T-helper 9 cell (primary cell): ENCODE measurements at regions not wholly inside any gene's neighbourhood (a gene's known extent, or its start where the extent isn't known, plus 50 kb on each side); places are given as distances from the start of the nearest gene placed in this dataset.

Experiments
- DNase-seq: peaks from one replicate; pipeline ENCODE4 v3.0.0-alpha.2; 2020

DNA sequence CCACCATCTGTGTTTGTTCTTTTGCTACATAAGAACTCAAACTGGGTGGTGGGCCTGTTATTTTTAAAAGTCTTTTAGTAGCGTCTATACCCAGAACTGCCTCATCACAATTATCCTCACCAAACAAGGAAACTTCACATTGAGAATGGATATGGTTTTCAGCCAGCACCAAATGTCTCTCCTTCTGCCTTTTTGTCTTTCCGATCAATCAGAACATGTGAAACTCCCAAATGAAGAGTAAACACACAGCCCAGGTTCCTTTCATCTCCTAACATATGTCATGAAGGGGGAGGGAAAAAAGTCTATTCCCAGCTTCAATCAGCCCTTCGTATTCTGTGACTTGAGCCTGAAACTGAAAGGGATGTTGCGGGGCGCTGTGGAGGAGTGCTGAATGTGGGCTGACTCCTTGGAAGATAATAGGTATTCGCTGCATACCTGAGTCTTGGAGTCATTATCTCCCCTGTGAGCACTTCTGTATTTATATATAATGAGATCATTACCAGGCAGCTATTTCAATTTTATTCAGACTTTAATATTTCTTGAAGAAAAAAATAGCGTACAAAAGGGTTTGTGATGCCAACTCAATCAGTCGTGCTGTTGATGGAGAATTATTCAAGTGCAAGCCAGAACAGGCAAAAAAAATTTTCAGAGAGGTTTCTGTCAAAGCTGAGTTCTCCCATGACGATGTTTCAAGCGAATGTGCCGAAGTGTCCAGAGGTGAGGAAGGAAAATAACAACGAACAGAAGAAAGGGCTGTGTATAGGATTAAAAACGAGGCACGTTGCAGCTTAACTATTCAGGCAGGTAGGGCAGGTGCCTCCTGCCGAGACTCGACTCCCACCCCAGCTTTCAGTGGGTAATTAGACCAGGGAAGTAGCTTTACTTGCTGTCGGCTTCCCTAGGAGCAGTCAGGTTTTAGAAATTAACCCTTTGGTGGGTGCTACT, 163.9 kb upstream of the NOCT start:
- no peak for DNase-seq

DNA sequence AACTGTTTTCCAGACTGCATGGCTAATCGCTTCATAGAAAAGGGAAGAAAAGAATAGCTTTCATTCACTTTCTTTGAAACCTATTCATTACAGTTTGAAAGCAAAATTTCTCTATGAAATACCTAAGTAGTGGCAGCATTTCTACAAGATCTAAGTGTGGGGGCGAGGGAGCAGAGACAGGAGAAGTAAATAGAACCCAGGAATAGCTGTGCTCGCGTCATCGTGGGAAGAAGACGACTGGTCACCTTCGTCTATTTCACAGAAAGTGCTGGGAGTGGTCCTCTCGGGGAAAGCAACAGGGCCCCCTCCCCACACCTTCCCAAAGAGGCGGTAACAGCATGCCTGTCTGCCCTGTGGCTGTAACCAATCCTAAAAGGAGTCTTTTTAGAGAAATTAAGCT, 169.9 kb upstream of the NOCT start:
- no peak for DNase-seq

DNA sequence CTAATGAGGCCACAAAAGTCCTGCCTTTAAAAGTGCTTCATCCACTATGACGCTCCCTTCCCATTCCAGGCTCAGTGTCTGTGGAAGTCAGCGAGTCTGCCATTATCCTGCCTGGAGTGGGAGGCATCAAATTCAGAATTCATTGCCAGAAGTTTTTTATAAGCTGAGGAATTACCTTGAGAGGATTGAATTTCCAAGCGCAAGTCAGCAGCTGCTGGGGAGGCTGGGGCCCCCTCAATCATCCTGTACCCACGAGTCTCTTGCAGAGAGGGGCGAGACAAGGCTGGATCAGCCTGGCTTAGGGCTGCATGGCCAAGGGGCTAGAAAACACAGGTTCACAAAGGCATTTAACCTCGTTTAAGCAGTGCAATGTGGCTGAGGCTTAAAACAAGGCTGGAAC, 170.5 kb upstream of the NOCT start:
- no peak for DNase-seq

DNA sequence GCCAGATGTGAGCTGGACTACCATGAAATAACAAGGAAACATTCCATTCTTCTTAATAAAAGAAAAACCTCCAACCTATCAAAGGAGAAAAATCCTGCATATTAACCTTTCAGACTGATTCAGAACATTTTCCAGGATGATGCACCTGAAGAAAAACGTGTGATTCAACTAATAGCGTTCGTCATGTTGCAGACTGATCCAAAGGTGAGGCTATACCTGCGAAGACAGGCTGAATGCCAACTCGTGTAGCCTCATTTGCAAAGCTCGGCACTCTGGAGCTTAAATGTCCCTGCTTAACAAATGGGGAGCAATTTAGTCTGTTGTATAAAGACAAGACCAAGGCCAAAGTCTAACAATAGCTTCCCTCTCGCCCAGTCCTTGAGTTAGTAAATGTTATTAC, 172.0 kb upstream of the NOCT start:
- DNase-seq, result no peak

DNA sequence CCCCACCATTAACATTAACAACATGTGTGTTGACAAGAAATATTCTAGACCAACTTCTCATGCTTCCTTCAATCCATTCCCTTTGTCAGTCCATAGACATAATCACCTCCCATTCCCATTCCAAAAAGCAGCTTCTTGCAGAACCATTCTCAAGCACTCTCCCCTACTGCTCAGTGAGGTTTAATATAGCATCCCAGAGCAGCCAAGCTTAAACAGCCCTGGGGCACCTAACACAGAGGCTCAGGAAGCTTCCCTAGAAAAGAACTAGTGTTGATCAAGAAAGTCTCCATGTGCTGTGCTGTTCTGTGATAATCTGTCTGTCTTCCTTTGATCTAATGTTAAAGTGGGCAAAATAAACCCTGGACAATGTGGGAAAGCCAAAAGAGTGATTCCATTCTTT, 174.2 kb upstream of the NOCT start:
- DNase-seq, result no peak

DNA sequence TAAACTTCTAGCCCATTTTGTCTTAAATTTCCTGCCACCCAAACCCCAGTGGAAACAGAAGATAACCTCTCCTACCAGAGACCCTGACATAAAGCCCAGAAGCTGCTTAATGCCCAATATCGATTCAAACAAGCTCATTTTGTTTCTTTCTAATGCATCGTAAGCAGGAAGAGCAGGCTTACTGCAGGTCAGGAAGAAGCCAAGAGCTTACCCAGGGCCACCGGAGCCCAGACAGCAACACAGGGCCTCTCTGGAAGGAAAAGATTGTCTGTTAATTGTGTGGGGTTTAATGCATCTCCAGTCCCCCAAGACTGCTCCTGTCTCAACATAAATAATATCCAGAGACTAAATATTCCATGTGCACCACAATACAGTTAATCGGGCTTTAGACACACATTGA, 177.3 kb upstream of the NOCT start:
- no peak for DNase-seq

DNA sequence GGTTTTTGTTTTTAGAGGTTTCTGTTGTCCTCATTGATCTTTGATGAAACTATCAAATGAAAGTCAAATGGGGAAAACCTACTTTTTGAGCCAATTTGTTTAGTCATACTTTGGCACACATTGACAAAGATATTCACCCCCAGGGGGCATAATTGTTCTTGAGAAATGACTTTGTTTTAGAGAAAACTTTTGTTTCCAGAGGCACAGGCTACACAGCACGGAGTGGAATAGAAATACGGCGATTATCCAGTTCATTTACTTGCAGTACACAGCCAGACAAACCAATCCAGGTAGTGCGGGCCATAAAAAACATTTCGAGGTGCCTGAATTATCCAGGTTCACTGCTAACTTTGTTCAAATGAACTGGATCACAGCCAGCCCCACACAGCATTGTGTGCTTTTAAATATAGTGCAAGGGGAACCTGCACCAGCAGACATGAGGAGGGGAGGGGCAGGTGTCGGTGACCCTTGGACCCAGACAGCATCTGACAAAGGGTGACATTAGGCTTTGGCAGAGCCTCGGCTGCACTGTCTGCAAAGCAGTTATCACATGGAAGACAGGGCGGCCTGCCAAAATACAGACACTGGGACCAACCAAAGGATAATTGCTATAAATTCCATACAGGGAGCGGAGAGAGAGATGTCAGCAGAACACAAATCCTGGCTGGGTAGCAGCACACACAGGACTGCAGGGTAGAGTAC, 179.6 kb upstream of the NOCT start:
- no peak for DNase-seq

DNA sequence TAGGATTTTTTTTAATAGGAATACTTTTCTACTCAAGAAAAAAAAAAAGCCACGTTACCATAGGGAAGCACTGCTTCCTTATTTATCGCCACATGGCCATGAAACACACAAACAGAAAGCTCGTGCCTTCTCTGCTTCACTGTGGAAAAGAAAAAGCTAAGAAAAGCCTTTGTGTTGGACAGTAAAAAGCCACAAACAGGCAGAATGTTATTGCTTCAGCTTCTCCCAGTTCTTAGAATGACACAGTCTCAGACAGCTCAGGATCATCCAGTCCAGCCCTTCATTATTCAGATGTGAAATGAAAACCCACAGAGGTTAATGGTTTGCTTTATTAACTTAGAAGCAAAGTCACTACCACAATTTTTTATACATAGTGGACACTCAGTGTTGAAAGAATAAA, 181.6 kb upstream of the NOCT start:
- DNase-seq, result no peak

DNA sequence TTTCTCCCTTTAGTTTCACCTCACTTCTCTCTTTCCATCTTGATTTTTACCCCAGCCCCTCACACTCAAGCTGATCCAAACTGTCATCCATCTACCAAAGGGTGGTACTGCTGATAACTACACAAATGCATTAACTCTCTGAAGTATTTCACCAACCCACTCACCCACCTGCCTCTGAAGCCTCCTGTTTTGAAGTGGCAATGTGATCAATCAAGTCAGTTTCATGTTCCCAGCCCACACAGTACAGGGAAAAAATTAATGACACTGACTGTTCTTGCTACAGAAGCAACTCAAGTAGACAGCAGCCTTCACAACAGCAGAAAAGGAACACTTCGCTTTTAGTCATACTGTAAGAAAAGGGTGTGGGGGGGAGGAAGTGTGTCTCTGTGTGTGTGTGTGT, 183.0 kb upstream of the NOCT start:
- DNase-seq, result no peak

DNA sequence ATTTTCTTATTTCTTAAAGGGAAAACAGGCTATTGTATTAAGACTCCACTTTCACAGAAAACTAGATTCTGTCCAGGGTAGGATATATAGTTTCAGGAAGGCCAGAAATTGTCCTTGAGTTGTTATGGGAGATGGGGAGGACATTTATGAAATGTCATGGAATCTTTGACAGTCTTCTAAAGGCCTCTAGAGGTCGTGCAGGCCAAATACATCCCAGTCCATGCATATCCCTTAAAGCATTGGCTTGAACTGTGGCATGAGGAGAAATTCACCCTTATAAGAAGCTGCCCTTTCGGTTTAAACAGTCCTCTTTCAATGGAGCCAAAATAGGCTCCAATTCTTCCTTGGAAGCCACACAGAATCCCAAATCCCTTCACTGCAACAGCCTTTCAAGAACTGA, 183.6 kb upstream of the NOCT start:
- no peak for DNase-seq

DNA sequence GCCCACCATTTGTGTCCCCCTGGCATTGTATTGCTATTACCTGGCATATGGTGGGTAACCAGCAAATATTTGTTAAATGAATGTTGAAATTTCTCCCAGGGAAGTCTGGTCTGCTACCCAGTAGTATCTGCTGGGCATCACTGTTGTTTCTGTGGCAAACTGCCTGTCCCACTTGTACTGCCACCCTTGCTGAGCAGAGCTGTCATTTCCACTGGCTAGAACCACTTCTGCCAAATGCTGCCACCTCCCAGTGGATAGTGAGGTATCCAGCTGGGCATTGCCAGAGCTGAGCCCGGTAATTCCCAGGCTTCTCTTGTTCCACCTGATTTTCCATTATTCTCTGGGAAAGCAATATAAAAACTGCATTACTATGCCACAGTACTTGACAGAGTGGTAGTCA, 186.7 kb upstream of the NOCT start:
- DNase-seq, result no peak

DNA sequence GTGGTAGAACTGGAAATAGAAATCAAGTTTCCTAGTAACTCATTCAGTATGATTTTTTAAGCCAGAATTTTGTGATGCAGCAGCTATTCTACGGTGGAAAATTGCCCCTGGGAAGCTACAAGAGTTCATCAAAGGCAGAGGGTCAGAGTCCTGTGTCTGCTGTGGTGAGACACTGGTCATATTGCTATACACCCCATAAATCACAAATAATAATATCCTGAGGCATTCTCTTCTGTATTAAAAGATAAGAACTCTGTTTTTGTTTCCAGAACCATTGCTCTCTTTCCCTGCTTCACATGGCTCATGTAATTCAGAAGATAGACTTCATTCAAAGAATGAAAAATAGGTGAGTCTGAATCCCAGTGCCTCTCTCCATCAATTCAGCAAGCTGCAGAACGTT, 188.8 kb upstream of the NOCT start:
- DNase-seq, result no peak

DNA sequence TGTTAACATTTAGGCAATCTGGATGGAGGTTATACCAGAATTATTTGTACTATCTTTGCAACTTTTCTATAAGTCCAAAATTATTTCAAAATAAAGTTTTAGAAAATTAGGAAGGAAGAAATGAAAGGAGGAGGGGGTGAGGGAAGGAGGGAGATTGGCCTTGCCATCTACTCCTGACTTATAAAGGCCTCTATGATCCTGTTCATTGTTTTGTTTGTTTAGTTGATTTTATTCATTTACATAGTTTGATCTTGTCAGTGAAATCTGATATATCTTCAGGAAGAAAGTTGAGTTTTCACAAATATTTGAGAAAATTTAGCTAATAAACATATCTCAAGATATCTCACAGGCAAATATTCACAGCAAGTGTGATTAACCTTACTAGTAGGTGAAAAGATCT, 189.3 kb upstream of the NOCT start:
- no peak for DNase-seq

DNA sequence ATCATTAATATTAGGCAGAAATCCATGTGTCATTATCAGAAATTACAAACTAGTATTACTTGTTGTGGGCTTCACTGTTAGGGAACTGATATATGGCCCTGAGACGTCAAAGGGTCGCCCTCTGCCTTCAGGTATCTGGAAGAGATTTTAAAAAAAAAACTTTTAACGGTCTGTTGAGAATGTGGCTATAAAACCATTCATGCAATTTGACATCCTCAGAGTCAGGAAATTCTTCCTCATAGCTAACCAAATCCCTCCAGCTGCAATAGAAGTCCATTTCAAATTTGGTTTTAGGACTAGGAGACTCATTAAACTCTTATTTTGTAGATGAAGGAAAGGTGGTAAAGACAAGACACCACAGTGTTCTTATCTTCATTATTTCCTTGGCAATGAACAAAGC, 194.2 kb upstream of the NOCT start:
- DNase-seq, result no peak

DNA sequence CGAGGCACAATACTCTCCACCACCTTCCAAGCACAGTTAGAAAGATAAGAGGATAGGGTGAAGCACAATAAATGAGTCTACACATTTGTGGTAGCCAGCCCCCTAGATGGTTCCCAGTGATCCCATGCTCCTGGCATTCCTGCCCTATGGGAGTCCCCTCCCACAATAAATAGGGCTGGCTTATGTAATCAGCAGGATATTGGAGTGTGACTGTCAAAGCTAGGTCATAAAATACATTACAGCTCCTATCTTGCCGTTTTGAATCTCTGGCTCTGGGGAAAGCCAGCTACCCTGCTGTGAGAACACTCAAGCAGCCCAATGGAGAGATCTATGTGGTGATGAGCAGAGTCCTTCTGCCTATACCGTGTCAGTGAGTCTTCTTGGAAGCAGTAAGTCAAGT, 198.7 kb upstream of the NOCT start:
- DNase-seq, result no peak

DNA sequence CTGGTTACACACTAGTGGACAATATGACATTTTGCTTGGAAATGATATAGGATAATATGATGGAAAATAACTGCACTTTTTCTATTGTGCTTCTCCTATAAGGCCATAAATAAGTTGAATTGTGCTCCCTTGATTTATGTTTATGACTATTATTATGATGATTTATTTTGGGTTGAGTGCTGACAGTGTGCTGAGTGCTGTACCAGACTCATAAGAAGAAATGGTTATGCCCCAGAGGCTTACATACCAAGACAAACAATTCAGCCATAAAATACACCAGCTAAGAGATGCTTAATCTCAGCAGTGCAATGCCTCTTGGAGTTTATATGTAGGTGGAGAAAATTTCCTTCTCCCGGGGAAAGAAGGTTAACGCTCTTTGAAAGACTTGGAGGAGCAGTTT, 199.8 kb upstream of the NOCT start:
- DNase-seq, result no peak

DNA sequence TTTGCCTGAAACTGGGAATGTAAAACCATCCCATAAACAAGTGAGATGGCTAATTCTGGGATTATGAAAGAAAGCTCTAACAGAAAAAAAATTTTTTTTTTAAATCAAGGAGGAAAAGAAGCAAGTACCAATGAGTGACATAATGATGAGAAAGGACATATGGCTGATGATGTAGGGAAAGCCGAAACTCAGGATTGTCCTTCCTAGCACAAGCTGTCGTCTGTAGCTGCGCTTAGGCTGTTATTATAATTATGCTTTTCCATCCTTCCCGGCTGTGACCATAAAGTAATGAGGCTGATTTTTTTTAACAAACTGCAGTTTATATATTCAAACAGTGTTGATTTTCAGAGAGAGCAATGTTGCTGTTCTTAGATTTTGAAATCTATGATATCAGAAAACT, 209.8 kb upstream of the NOCT start:
- no peak for DNase-seq

DNA sequence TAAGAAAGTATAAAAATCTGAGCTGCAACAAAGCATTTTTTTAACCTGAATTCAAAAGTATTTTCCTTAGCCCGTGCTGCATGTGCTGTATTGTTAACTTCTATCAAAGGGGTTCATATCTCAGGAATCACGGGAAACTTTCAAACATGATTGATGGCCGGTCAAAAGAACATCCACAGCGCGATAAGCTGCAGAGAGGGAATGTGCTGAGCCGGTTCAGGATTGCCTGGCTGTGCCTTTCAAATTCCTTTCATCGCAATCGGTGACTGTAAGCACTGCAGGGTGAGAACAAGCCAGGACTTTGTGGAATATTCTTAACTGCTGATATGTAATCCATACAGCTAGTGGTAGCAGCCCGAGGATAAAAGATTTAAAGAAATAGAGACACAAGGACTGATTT, 210.9 kb upstream of the NOCT start:
- no peak for DNase-seq

DNA sequence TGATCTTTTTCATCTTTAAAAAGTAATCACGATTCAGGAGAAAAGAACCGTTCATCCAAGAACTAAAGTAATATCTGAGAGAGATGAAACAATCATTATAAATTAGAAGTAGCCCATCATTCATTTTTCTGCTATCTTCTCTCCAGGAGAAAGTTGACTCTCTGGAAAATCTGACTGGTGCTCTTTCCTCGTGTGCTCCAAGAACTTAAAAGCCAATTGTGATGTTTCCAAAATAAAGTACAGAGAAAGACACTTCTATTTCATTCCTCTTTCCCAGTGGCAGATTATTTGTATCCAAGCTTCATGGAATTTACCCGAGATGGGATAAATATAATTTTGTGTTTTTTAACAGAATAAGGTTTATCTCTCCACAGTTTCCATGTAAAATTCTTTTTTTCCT, 212.5 kb upstream of the NOCT start:
- no peak for DNase-seq

DNA sequence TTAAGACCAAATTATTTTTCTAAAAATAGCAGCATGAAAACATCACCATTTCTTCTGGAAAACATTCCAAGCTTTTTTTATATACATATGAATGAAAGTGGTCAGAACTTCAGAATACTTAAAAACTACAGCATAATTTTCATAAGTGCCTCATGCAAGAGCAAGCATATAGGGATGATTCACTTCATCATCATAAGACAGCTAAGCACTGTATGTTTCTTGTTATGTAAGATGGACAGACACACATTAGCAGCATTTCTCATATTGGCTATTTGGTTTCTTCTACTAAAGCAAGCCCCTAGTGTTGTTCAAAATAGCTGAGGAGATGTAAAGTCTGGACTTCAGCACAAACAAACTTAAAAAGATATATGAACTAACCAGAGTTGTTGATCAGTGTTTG, 213.1 kb upstream of the NOCT start:
- DNase-seq, result no peak

DNA sequence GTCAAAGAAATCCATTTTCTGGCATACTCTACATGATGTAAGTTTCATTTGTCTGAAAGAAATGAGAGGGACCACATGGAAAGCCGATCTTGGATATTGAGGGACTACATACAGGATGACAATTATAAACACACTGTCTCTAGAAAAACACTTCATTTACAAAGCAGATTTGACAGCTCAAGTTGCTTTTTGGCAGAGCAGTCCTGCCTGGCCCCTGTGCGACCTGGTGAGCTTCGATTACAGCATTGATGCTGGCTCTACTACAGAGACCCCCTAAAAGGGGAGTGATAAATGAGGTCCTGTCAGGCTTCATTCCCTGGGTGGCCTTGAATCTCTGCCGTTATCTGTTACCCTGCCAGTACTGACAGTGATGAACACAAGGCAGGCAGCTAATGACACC, 215.2 kb upstream of the NOCT start:
- DNase-seq, result no peak

DNA sequence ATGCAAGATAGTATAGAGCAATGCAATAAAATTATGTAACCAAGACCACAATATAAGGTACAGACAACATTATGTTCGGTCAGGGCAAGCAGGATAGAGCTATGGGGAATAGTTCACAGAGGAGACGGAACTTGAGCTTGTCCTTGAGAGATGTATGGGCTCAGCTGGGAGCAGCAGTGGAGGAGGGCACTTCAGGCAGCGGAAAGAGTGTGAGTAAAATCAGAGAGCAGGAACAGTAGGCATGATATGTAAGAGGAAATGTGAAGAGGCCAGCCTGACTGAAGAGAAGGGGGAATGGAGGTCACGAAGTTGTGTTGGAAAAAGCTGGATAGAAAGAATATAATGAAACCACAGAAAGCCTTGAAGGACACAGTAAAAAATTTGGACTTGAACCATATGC, 217.2 kb upstream of the NOCT start:
- DNase-seq, result no peak

DNA sequence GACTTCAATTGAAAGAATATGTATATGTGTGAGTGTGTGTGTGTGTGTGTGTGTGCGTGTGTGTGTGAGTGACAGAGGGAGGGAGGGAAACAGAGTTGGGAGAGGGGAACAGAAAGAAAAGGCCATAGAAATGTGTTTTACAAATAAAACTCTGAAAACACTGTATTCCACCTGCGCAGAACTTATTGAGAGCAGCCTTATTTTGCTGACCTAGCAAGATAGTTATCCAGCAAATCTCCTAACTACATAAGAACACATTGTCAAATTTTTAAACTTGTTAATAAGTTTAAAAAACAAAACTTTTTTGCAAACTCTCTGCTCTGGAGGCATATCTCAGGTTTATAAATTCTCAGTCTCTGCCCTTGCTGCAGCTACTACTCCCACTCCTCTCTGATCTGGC, 217.9 kb upstream of the NOCT start:
- no peak for DNase-seq

DNA sequence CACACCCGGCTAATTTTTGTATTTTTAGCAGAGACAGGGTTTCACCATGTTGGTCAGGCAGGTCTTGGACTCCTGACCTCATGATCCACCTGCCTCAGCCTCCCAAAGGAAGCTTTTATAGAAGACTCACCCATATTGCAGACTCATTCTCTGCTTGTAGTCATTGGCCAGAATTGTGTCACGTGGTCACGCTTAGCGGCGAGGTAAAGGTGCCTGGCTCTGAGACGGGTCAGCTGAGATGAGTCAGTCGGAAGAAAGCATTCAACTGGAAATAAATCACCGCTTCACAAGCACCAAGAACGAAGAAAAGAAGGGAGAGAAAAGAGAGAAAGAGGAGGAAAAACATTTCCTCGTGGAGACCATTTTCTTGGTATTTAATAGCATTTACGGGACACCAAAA, 218.8 kb upstream of the NOCT start:
- DNase-seq, result no peak
